ENCODE measurements at regions not wholly inside any gene's neighbourhood (a gene's known extent, or its start where the extent isn't known, plus 50 kb on each side); places are given as distances from the start of the nearest gene placed in this dataset.

DNA sequence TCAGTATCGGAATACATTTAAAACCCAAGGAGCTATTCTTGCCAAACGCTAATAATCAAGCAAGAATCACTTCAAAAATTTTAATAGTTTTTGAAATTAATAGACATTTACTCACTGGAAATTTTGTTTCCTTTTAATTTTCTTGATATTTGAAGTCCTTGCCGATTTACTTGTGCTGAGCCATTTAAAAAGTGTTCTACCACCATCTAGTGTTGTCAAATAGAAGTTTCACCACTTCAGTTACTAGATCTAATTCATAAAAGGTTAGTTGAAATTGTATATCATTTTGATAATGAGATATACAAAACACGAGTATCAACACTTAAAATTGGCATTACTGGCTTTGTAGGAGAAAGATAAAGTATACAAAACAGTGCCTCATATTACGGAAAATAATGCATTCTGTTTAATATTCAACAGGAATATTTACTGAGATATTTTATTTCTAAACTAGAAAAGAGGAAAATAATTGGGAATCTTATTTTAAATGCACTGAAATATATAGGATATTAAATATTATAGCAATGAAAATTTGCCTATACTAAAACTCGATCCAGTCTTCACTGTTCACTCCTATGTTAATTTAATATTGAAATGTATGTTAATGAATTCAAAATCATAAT is 664.8 kb upstream of the SEMA3D start:
- no peaks in the 10 kb centered on the region for H3K9me2 ChIP-seq (ENCODE audit: insufficient read depth, low read length)
- H3K36me3 ChIP-seq (ENCODE audit: insufficient read depth, low read length): no peaks in the 10 kb centered on the region
- no peak overlapping the region for H2AFZ ChIP-seq (ENCODE audit: low read depth, low read length)
- H3K27ac ChIP-seq (ENCODE audit: low read length): no peak overlapping the region
- H3K4me3 ChIP-seq (ENCODE audit: low read length): no peak overlapping the region
- H3K79me2 ChIP-seq (replicated peaks; ENCODE audit: insufficient read depth, low read length): no peaks in the 10 kb centered on the region
- no peak overlapping the region for H3K9ac ChIP-seq (ENCODE audit: low read length)
- no peaks in the 10 kb centered on the region for H3K9me3 ChIP-seq (ENCODE audit: low read length)
- H4K20me1 ChIP-seq (ENCODE audit: insufficient read depth): no peaks in the 10 kb centered on the region
- TF ChIP-seq SMC3 (conservative IDR thresholded peaks at IDR 0.05; ENCODE audit: poor library complexity) (peak; percentile 74), RAD21 (conservative IDR thresholded peaks at IDR 0.05) (peak; percentile 79)
- TF ChIP-seq, protein P1, sequence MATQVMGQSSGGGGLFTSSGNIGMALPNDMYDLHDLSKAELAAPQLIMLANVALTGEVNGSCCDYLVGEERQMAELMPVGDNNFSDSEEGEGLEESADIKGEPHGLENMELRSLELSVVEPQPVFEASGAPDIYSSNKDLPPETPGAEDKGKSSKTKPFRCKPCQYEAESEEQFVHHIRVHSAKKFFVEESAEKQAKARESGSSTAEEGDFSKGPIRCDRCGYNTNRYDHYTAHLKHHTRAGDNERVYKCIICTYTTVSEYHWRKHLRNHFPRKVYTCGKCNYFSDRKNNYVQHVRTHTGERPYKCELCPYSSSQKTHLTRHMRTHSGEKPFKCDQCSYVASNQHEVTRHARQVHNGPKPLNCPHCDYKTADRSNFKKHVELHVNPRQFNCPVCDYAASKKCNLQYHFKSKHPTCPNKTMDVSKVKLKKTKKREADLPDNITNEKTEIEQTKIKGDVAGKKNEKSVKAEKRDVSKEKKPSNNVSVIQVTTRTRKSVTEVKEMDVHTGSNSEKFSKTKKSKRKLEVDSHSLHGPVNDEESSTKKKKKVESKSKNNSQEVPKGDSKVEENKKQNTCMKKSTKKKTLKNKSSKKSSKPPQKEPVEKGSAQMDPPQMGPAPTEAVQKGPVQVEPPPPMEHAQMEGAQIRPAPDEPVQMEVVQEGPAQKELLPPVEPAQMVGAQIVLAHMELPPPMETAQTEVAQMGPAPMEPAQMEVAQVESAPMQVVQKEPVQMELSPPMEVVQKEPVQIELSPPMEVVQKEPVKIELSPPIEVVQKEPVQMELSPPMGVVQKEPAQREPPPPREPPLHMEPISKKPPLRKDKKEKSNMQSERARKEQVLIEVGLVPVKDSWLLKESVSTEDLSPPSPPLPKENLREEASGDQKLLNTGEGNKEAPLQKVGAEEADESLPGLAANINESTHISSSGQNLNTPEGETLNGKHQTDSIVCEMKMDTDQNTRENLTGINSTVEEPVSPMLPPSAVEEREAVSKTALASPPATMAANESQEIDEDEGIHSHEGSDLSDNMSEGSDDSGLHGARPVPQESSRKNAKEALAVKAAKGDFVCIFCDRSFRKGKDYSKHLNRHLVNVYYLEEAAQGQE (IDR thresholded peaks at IDR 0.05; ENCODE audit: borderline replicate concordance): no peak
- TF ChIP-seq, protein P2, sequence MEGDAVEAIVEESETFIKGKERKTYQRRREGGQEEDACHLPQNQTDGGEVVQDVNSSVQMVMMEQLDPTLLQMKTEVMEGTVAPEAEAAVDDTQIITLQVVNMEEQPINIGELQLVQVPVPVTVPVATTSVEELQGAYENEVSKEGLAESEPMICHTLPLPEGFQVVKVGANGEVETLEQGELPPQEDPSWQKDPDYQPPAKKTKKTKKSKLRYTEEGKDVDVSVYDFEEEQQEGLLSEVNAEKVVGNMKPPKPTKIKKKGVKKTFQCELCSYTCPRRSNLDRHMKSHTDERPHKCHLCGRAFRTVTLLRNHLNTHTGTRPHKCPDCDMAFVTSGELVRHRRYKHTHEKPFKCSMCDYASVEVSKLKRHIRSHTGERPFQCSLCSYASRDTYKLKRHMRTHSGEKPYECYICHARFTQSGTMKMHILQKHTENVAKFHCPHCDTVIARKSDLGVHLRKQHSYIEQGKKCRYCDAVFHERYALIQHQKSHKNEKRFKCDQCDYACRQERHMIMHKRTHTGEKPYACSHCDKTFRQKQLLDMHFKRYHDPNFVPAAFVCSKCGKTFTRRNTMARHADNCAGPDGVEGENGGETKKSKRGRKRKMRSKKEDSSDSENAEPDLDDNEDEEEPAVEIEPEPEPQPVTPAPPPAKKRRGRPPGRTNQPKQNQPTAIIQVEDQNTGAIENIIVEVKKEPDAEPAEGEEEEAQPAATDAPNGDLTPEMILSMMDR (IDR thresholded peaks at IDR 0.05; ENCODE audit: poor library complexity, severe bottlenecking): peak; percentile 73
- no peaks in the 10 kb centered on the region for H3K27me3 ChIP-seq (ENCODE audit: insufficient read depth, low read depth, low read length)
- H3K4me2 ChIP-seq (ENCODE audit: low read length): no peak overlapping the region
- no peaks in the 10 kb centered on the region for H3F3A ChIP-seq (ENCODE audit: insufficient read depth, low read length, poor library complexity, severe bottlenecking)

DNA sequence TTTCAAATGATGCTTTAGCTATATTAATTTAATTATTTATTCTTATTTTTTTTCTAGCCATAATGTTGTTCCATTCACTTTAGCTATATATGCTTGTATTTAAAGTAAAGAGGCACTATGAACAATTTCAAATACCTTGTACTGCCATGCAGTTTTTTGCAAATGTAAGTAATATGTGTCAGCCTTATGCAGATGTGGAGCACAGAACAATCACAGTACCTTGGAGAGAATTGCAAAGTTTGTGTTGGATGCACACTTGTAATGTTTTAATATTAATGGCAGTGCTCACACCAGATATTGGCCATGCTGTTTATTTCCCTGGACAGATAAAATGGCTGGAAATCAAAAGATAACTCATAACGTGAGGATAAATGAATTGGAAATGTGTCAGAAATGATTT is 663.5 kb upstream of the SEMA3D start:
- no peaks in the 10 kb centered on the region for H3K9me2 ChIP-seq (ENCODE audit: insufficient read depth, low read length)
- H3K79me2 ChIP-seq (replicated peaks; ENCODE audit: insufficient read depth, low read length): no peaks in the 10 kb centered on the region
- no peaks in the 10 kb centered on the region for H4K20me1 ChIP-seq (ENCODE audit: insufficient read depth)
- H3K4me3 ChIP-seq (ENCODE audit: low read length): no peak overlapping the region
- H3K36me3 ChIP-seq (ENCODE audit: insufficient read depth, low read length): no peaks in the 10 kb centered on the region
- no peak overlapping the region for H3K9ac ChIP-seq (ENCODE audit: low read length)
- TF ChIP-seq, protein P1 (IDR thresholded peaks at IDR 0.05; ENCODE audit: borderline replicate concordance): no peak
- TF ChIP-seq EP300 (conservative IDR thresholded peaks at IDR 0.05; ENCODE audit: poor library complexity, severe bottlenecking): no peak
- TF ChIP-seq RAD21 (conservative IDR thresholded peaks at IDR 0.05): no peak
- TF ChIP-seq EZH2 (IDR thresholded peaks at IDR 0.05; ENCODE audit: borderline replicate concordance, insufficient read depth, low read length, poor library complexity, severe bottlenecking): no peak
- no peak for TF ChIP-seq POLR2AphosphoS5 (IDR thresholded peaks at IDR 0.05)
- H3K27ac ChIP-seq (ENCODE audit: low read length): no peak overlapping the region
- H3K4me2 ChIP-seq (ENCODE audit: low read length): no peak overlapping the region
- no peaks in the 10 kb centered on the region for H3K27me3 ChIP-seq (ENCODE audit: insufficient read depth, low read depth, low read length)
- no peaks in the 10 kb centered on the region for H3K9me3 ChIP-seq (ENCODE audit: low read length)
- no peak overlapping the region for H2AFZ ChIP-seq (ENCODE audit: low read depth, low read length)
- no peaks in the 10 kb centered on the region for H3F3A ChIP-seq (ENCODE audit: insufficient read depth, low read length, poor library complexity, severe bottlenecking)
